Kidney (tissue), 13 donors: ENCODE measurements at regions not wholly inside any gene's neighbourhood (a gene's known extent, or its start where the extent isn't known, plus 50 kb on each side); places are given as distances from the start of the nearest gene placed in this dataset.

Experiments
- DNase-seq, 5 donors: peaks; one replicate each; pipeline ENCODE4 v3.0.0-alpha.2; 2013 to 2020
- FAIRE-seq: peaks from 2 replicates; lab custom pipeline; 2012; peaks lifted over from hg19 to GRCh38; lab: Jason Lieb, UNC
- H3K27ac ChIP-seq, 2 donors: one replicate each; pipeline ENCODE4 v1.7.0; 2013; ENCODE audit warnings: low read depth in 2 of 2, low read length in 2 of 2, inconsistent platforms in 1 of 2
- H3K27me3 ChIP-seq: one replicate; pipeline ENCODE4 v1.7.1; 2013; ENCODE audit warnings: low read length, inconsistent platforms; ENCODE audit not compliant: control insufficient read depth, insufficient read depth
- H3K36me3 ChIP-seq, 3 donors: one replicate each; pipeline versions ENCODE4 v1.7.0 to v1.7.1; 2013; ENCODE audit warnings: low read length in 3 of 3, control low read depth in 1 of 3, inconsistent platforms in 1 of 3; ENCODE audit not compliant: insufficient read depth in 3 of 3, control insufficient read depth in 2 of 3
- H3K4me1 ChIP-seq, 3 donors: one replicate each; pipeline versions ENCODE4 v1.7.0 to v1.7.1; 2013; ENCODE audit warnings: low read length in 3 of 3, inconsistent platforms in 1 of 3, low read depth in 1 of 3; ENCODE audit not compliant: control insufficient read depth in 2 of 3, insufficient read depth in 2 of 3
- H3K4me3 ChIP-seq, 3 donors: one replicate each; pipeline versions ENCODE4 v1.7.0 to v1.8.1; 2013; ENCODE audit warnings: low read length in 3 of 3, control low read depth in 1 of 3, inconsistent platforms in 1 of 3
- H3K9ac ChIP-seq, 3 donors: one replicate each; pipeline versions ENCODE4 v1.7.0 to v1.7.1; 2013; ENCODE audit warnings: low read length in 3 of 3, control low read depth in 1 of 3, inconsistent platforms in 1 of 3
- H3K9me3 ChIP-seq, 3 donors: one replicate each; pipeline versions ENCODE4 v1.7.0 to v1.7.1; 2013; ENCODE audit warnings: low read length in 3 of 3, control low read depth in 1 of 3, inconsistent platforms in 1 of 3; ENCODE audit not compliant: control insufficient read depth in 2 of 3, insufficient read depth in 1 of 3
- intact Hi-C: fragments of 100-400 bp; cut with DNase I; formaldehyde crosslinking; loops from one replicate; pipeline ENCODE4 v1.11.1; 2022
- TF ChIP-seq, protein P1 (sequence below): IDR thresholded peaks from 3 replicates; pipeline ENCODE4 v1.5.1; 2012; ENCODE audit warnings: mild to moderate bottlenecking, moderate library complexity, borderline replicate concordance; ENCODE audit not compliant: insufficient read depth; ENCODE audit errors: extremely low read depth
- donor health status: control.
- donor health status: control.
- donor health status: control.
- donor health status: control.
- donor health status: control.
- donor health status: DM: yes; HTN: yes; CAD: no.
- donor health status: Normal renal cell carcinoma (clear cell type).

GRCh38 chr1:91621360-91621759 lies 120.7 kb downstream of the CDC7 start:
- Histone ChIP-seq H3K4me1 (no peaks in the 10 kb centered on the region), H3K9ac (no peak overlapping the region), H3K27ac (no peak overlapping the region), H3K4me3 (no peak overlapping the region), H3K9me3 (no peaks in the 10 kb centered on the region), H3K36me3 (no peaks in the 10 kb centered on the region), H3K27me3 (no peaks in the 10 kb centered on the region)
- FAIRE-seq, result no peak
- no peak for DNase-seq
- TF ChIP-seq, protein P1, sequence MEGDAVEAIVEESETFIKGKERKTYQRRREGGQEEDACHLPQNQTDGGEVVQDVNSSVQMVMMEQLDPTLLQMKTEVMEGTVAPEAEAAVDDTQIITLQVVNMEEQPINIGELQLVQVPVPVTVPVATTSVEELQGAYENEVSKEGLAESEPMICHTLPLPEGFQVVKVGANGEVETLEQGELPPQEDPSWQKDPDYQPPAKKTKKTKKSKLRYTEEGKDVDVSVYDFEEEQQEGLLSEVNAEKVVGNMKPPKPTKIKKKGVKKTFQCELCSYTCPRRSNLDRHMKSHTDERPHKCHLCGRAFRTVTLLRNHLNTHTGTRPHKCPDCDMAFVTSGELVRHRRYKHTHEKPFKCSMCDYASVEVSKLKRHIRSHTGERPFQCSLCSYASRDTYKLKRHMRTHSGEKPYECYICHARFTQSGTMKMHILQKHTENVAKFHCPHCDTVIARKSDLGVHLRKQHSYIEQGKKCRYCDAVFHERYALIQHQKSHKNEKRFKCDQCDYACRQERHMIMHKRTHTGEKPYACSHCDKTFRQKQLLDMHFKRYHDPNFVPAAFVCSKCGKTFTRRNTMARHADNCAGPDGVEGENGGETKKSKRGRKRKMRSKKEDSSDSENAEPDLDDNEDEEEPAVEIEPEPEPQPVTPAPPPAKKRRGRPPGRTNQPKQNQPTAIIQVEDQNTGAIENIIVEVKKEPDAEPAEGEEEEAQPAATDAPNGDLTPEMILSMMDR, result no peak
- intact Hi-C loops, result no loop called here

GRCh38 chr1:91621907-91622306 lies 121.3 kb downstream of the CDC7 start:
- Histone ChIP-seq H3K27me3 (no peaks in the 10 kb centered on the region), H3K9me3 (no peaks in the 10 kb centered on the region), H3K27ac (no peak overlapping the region), H3K9ac (no peak overlapping the region), H3K36me3 (no peaks in the 10 kb centered on the region), H3K4me3 (no peak overlapping the region), H3K4me1 (no peaks in the 10 kb centered on the region)
- FAIRE-seq (no peak), DNase-seq (no peak)
- intact Hi-C loops, result no loop called here
- TF ChIP-seq, protein P1, result no peak

DNA sequence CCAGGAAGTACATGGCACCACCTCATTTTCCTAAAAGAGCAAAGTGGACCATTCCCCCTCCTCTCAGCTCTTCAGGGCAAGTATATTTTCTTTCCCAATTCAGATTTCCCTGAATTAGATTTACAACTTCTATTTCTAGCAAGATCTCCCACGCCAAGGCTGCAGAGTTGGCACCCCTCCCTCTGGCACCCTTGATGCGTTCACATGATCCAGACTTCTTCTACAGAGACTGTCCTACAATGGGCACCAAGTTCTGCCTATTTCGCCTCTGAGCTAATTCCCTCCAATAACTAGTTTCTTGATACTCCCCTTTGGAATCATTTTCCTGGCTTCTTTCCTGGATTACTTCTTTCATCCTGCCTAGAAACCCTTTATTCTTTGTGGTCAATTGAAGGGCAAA lies 122.0 kb downstream of the CDC7 start:
- Histone ChIP-seq H3K27me3 (no peaks in the 10 kb centered on the region), H3K9ac (no peak overlapping the region), H3K27ac (no peak overlapping the region), H3K4me1 (no peaks in the 10 kb centered on the region), H3K36me3 (no peaks in the 10 kb centered on the region), H3K4me3 (no peak overlapping the region), H3K9me3 (no peaks in the 10 kb centered on the region)
- TF ChIP-seq, protein P1, result no peak
- FAIRE-seq, result no peak
- DNase-seq, result no peak
- intact Hi-C loops, result no loop called here

GRCh38 chr1:91623020-91623419 lies 122.4 kb downstream of the CDC7 start:
- H3K27me3 ChIP-seq, result no peaks in the 10 kb centered on the region
- TF ChIP-seq, protein P1, result no peak
- intact Hi-C loops, result no loop called here
- no peaks in the 10 kb centered on the region for H3K9me3 ChIP-seq
- H3K4me3 ChIP-seq, result no peak overlapping the region
- no peaks in the 10 kb centered on the region for H3K4me1 ChIP-seq
- no peak overlapping the region for H3K9ac ChIP-seq
- no peak overlapping the region for H3K27ac ChIP-seq
- DNase-seq, result no peak
- FAIRE-seq, result no peak
- H3K36me3 ChIP-seq, result no peaks in the 10 kb centered on the region
